Astrocyte (in vitro differentiated cells and primary cell): ENCODE measurements at regions not wholly inside any gene's neighbourhood (a gene's known extent, or its start where the extent isn't known, plus 50 kb on each side); places are given as distances from the start of the nearest gene placed in this dataset.
"Not testable (repeated sequence)": the region's sequence is repeated elsewhere in the genome, so short reads cannot be mapped to it uniquely, and the experiment has no call there.

Experiments used
- DNase-seq: peaks from one replicate; pipeline ENCODE4 v3.0.0-alpha.2; 2010; ENCODE audit warnings: low read depth
- FAIRE-seq: peaks from 2 replicates; lab custom pipeline; 2011; peaks lifted over from hg19 to GRCh38; lab: Jason Lieb, UNC
- H2AFZ ChIP-seq: 2 replicates; pipeline ENCODE4 v1.6.0; 2012; ENCODE audit warnings: low read depth, low read length, inconsistent platforms
- H3K27ac ChIP-seq: 2 replicates; pipeline ENCODE4 v1.5.1; 2011; ENCODE audit warnings: low read depth, low read length, inconsistent platforms
- H3K27me3 ChIP-seq: 2 replicates; pipeline ENCODE4 v1.6.0; 2011; ENCODE audit warnings: low read length, inconsistent platforms; ENCODE audit not compliant: insufficient read depth
- H3K36me3 ChIP-seq: 2 replicates; pipeline ENCODE4 v1.5.1; 2011; ENCODE audit warnings: low read length, inconsistent platforms; ENCODE audit not compliant: insufficient read depth
- H3K4me1 ChIP-seq: 2 replicates; pipeline ENCODE4 v1.5.1; 2011; ENCODE audit warnings: low read length, inconsistent platforms; ENCODE audit not compliant: insufficient read depth
- H3K4me2 ChIP-seq: 2 replicates; pipeline ENCODE4 v1.6.0; 2012; ENCODE audit warnings: low read length, inconsistent platforms
- H3K4me3 ChIP-seq: 2 replicates; pipeline ENCODE4 v1.5.1; 2011; ENCODE audit warnings: low read depth, mild to moderate bottlenecking, low read length, inconsistent platforms; ENCODE audit not compliant: insufficient read depth
- H3K79me2 ChIP-seq: 2 replicates; pipeline ENCODE4 v1.6.0; 2012; ENCODE audit warnings: mild to moderate bottlenecking, low read length, inconsistent platforms; ENCODE audit not compliant: insufficient read depth
- H3K9ac ChIP-seq: 2 replicates; pipeline ENCODE4 v1.6.0; 2012; ENCODE audit warnings: mild to moderate bottlenecking, low read length, inconsistent platforms
- H3K9me3 ChIP-seq: 2 replicates; pipeline ENCODE4 v1.5.1; 2012; ENCODE audit warnings: low read depth, mild to moderate bottlenecking, low read length, inconsistent platforms; ENCODE audit not compliant: insufficient read depth
- H4K20me1 ChIP-seq: 2 replicates; pipeline ENCODE4 v1.6.0; 2012; ENCODE audit warnings: low read length, inconsistent platforms; ENCODE audit not compliant: insufficient read depth
- H3K27ac Mint-ChIP-seq: one replicate; pipeline ENCODE4 v1.8.0; 2021; ENCODE audit warnings: mild to moderate bottlenecking, mixed read lengths; ENCODE audit not compliant: unreplicated experiment
- H3K27me3 Mint-ChIP-seq: one replicate; pipeline ENCODE4 v1.8.0; 2021; ENCODE audit warnings: low read depth, mixed read lengths; ENCODE audit not compliant: unreplicated experiment
- H3K36me3 Mint-ChIP-seq: one replicate; pipeline ENCODE4 v1.8.0; 2021; ENCODE audit warnings: low read depth, mixed read lengths; ENCODE audit not compliant: unreplicated experiment
- H3K4me1 Mint-ChIP-seq: one replicate; pipeline ENCODE4 v1.8.0; 2021; ENCODE audit warnings: low read depth, mixed read lengths; ENCODE audit not compliant: unreplicated experiment
- H3K4me3 Mint-ChIP-seq: one replicate; pipeline ENCODE4 v1.8.0; 2021; ENCODE audit warnings: mild to moderate bottlenecking, moderate library complexity, mixed read lengths; ENCODE audit not compliant: unreplicated experiment
- H3K9me3 Mint-ChIP-seq: one replicate; pipeline ENCODE4 v1.8.0; 2021; ENCODE audit warnings: mild to moderate bottlenecking, mixed read lengths; ENCODE audit not compliant: unreplicated experiment
- CTCF ChIP-seq: IDR thresholded peaks from 2 replicates; pipeline ENCODE4 v1.5.1; 2011; ENCODE audit warnings: low read depth, mild to moderate bottlenecking, inconsistent platforms, low read length, moderate library complexity; ENCODE audit not compliant: insufficient read depth
- EZH2 ChIP-seq: IDR thresholded peaks from 2 replicates; pipeline ENCODE4 v1.6.1; 2012; ENCODE audit warnings: mild to moderate bottlenecking, low read length, inconsistent platforms; ENCODE audit not compliant: insufficient read depth

DNA sequence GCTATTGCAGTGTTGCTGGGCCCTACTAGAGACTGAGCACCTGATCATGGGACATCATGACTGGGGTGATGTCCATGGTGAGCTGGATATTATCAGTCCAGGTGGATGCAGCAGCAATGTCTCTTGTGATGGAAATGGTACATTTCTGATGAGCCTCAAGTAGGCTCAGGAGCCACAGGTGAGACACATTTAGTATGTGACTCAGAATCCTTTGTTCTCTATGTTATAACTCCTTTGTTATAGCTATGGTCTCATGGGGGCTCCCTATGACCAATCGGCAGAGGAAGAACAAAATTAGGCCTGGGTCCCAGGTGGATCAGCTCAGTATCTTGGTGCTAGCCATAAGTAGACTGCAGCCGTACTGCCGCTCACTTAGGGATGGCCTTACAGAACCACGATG lies 107.9 kb upstream of the FAT1 start:
- Histone ChIP-seq H2AFZ (no peak overlapping the region), H3K79me2 (no peaks in the 10 kb centered on the region), H3K9ac (no peak overlapping the region), H3K36me3 (no peaks in the 10 kb centered on the region), H3K4me3 (no peak overlapping the region), H3K4me2 (no peak overlapping the region), H3K4me1 (peaks cover 14% of the 10 kb centered on the region), H3K9me3 (no peaks in the 10 kb centered on the region), H4K20me1 (no peaks in the 10 kb centered on the region), H3K27me3 (peaks cover 3% of the 10 kb centered on the region), H3K27ac (no peak overlapping the region)
- Mint-ChIP-seq H3K9me3 (peaks cover 1% of the 10 kb centered on the region), H3K36me3 (no peaks in the 10 kb centered on the region), H3K4me1 (no peaks in the 10 kb centered on the region), H3K27me3 (no peaks in the 10 kb centered on the region), H3K4me3 (no peak overlapping the region), H3K27ac (no peak overlapping the region)
- no peak for FAIRE-seq
- DNase-seq = no peak
- TF ChIP-seq EZH2 = no peak
- no peak for TF ChIP-seq CTCF

DNA sequence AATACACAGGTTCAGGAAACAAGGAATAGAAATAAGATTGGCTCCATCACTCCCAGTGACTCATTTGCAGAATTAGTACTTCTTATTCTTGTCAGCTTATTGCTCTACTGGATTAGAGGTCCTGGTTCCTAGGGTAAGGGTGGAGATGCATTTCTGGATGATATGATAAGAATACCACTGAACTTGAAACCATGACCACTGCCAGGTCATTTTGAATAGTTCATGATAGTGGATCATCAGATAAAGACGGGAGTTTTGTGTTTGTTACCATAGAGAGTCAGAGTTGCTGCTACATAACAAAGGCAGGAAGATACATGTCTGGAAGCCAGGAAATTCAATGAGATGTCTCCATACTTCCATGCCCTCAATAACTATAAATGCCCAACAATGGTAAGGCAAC lies 109.2 kb upstream of the FAT1 start:
- H3K27me3 ChIP-seq = peaks cover 3% of the 10 kb centered on the region
- Mint-ChIP-seq H3K4me3 (no peak overlapping the region), H3K36me3 (no peaks in the 10 kb centered on the region), H3K27me3 (no peaks in the 10 kb centered on the region), H3K4me1 (no peaks in the 10 kb centered on the region), H3K9me3 (peaks cover 1% of the 10 kb centered on the region), H3K27ac (no peak overlapping the region)
- no peaks in the 10 kb centered on the region for H3K79me2 ChIP-seq
- no peak overlapping the region for H3K4me2 ChIP-seq
- peak; percentile 51 for DNase-seq
- H3K9ac ChIP-seq = no peak overlapping the region
- no peaks in the 10 kb centered on the region for H3K9me3 ChIP-seq
- TF ChIP-seq EZH2 = no peak
- H3K36me3 ChIP-seq = no peaks in the 10 kb centered on the region
- H3K27ac ChIP-seq = no peak overlapping the region
- H4K20me1 ChIP-seq = no peaks in the 10 kb centered on the region
- no peak overlapping the region for H3K4me3 ChIP-seq
- H2AFZ ChIP-seq = no peak overlapping the region
- peak; percentile 52 for FAIRE-seq
- peaks cover 14% of the 10 kb centered on the region for H3K4me1 ChIP-seq

- H3K79me2 ChIP-seq, H3K9ac ChIP-seq, H4K20me1 ChIP-seq, H3K4me1 ChIP-seq, H3K36me3 Mint-ChIP-seq, H3K4me3 ChIP-seq, H3K4me1 Mint-ChIP-seq, DNase-seq, H3K27ac ChIP-seq, H3K27me3 ChIP-seq, H3K4me3 Mint-ChIP-seq, FAIRE-seq, H3K36me3 ChIP-seq, H2AFZ ChIP-seq, H3K27ac Mint-ChIP-seq, H3K27me3 Mint-ChIP-seq, H3K4me2 ChIP-seq, H3K9me3 ChIP-seq, H3K9me3 Mint-ChIP-seq: not testable (repeated sequence)
These were observed 113.8 kb upstream of the FAT1 start for GRCh38 chr4:186837463-186837862.

DNA sequence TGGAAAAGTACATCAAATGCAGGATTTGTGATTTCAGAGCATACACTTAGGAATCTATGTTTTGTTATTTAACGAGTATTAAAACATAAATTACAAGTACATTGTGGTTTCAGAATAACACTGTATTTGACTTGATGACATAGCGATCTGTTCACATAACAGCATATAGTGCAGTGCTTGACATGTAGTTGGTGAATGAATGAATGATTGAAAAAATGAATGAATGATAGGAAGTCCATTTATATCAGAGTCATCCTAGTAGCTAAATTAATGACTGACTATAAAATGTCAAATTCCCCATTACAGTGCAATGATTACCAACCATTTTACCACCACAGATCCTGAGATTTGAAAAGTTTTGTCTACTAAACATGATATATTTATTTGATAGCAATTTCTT lies 114.6 kb upstream of the FAT1 start:
- Mint-ChIP-seq H3K27ac (no peak overlapping the region), H3K36me3 (no peaks in the 10 kb centered on the region), H3K27me3 (no peaks in the 10 kb centered on the region), H3K4me3 (no peak overlapping the region), H3K9me3 (no peaks in the 10 kb centered on the region), H3K4me1 (peaks cover 6% of the 10 kb centered on the region)
- Histone ChIP-seq H3K36me3 (no peaks in the 10 kb centered on the region), H3K27ac (no peak overlapping the region), H3K4me1 (peaks cover 6% of the 10 kb centered on the region), H3K4me2 (no peak overlapping the region), H3K4me3 (no peak overlapping the region), H3K9me3 (no peaks in the 10 kb centered on the region), H3K79me2 (no peaks in the 10 kb centered on the region), H3K27me3 (no peaks in the 10 kb centered on the region), H3K9ac (no peak overlapping the region), H4K20me1 (no peaks in the 10 kb centered on the region), H2AFZ (no peak overlapping the region)
- DNase-seq (no peak), FAIRE-seq (peak; percentile 55)
- TF ChIP-seq CTCF (no peak), EZH2 (no peak)
